ENCODE measurements at regions not wholly inside any gene's neighbourhood (a gene's known extent, or its start where the extent isn't known, plus 50 kb on each side); places are given as distances from the start of the nearest gene placed in this dataset.

- H3K27me3 ChIP-seq: no peaks in the 10 kb centered on the region
- H3K4me3 ChIP-seq: no peak overlapping the region
- intact Hi-C loops (cut with DNase I; ENCODE audit: low total_unique reads): no loop called here
- no peak overlapping the region for H3K27ac ChIP-seq
- no peaks in the 10 kb centered on the region for H3K9me3 ChIP-seq
- no peak for DNase-seq
- no peaks in the 10 kb centered on the region for H3K4me1 ChIP-seq
- H3K36me3 ChIP-seq: no peaks in the 10 kb centered on the region
- TF ChIP-seq, protein P1, sequence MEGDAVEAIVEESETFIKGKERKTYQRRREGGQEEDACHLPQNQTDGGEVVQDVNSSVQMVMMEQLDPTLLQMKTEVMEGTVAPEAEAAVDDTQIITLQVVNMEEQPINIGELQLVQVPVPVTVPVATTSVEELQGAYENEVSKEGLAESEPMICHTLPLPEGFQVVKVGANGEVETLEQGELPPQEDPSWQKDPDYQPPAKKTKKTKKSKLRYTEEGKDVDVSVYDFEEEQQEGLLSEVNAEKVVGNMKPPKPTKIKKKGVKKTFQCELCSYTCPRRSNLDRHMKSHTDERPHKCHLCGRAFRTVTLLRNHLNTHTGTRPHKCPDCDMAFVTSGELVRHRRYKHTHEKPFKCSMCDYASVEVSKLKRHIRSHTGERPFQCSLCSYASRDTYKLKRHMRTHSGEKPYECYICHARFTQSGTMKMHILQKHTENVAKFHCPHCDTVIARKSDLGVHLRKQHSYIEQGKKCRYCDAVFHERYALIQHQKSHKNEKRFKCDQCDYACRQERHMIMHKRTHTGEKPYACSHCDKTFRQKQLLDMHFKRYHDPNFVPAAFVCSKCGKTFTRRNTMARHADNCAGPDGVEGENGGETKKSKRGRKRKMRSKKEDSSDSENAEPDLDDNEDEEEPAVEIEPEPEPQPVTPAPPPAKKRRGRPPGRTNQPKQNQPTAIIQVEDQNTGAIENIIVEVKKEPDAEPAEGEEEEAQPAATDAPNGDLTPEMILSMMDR (IDR thresholded peaks at IDR 0.05): no peak
Measured at GRCh38 chr7:68547799-68548198, 1050.5 kb upstream of the AUTS2 start.

DNA sequence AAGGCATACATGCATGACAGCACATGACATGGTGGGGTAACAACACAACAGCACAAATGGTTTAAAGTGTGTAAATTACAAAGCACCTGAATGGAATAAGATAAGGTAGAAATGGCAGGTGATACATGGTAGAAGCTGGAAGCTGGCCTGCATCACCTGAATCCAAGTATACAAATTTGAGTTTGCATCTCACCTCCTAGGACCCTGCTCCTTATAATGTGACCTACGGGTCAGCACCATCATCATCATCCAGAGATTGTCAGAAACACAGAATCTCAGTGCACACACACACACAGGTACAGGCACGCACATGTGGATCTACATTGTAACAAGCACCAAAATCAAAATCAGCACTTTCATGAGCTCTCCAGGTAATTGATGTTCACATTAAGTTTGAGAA lies 1048.2 kb upstream of the AUTS2 start:
- Histone ChIP-seq H3K9me3 (no peaks in the 10 kb centered on the region), H3K27ac (no peak overlapping the region), H3K27me3 (no peaks in the 10 kb centered on the region), H3K36me3 (no peaks in the 10 kb centered on the region), H3K4me3 (no peak overlapping the region), H3K4me1 (no peaks in the 10 kb centered on the region)
- intact Hi-C loops (cut with DNase I; ENCODE audit: low total_unique reads): no loop called here
- no peak for DNase-seq
- TF ChIP-seq, protein P1 (IDR thresholded peaks at IDR 0.05): no peak

DNA sequence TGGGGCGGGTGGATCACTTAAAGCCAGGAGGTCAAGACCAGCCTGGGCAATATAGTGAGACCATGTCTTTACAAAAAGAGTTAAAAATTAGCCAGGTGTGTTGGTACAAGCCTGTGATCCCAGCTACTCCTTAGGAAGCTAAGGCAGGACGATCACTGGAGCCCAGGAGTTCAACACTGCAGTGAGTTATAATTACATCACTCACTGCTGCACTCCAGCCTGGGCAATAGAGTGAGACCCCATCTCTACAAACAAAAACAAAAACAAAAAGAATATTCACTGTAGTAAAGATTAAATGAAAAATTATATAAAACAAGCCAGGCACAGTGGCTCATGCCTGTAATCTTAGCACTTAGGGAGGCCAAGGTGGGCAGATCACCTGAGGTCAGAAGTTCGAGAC lies 1047.6 kb upstream of the AUTS2 start:
- no peaks in the 10 kb centered on the region for H3K4me1 ChIP-seq
- intact Hi-C loops (cut with DNase I; ENCODE audit: low total_unique reads): no loop called here
- DNase-seq: no peak
- no peaks in the 10 kb centered on the region for H3K9me3 ChIP-seq
- H3K27me3 ChIP-seq: no peaks in the 10 kb centered on the region
- no peak overlapping the region for H3K27ac ChIP-seq
- TF ChIP-seq, protein P1 (IDR thresholded peaks at IDR 0.05): no peak
- no peak overlapping the region for H3K4me3 ChIP-seq
- H3K36me3 ChIP-seq: no peaks in the 10 kb centered on the region

- TF ChIP-seq, protein P1 (IDR thresholded peaks at IDR 0.05): no peak
- no peaks in the 10 kb centered on the region for H3K36me3 ChIP-seq
- DNase-seq: no peak
- intact Hi-C loops (cut with DNase I; ENCODE audit: low total_unique reads): no loop called here
- H3K4me1 ChIP-seq: no peaks in the 10 kb centered on the region
- no peaks in the 10 kb centered on the region for H3K27me3 ChIP-seq
- H3K4me3 ChIP-seq: no peak overlapping the region
- H3K27ac ChIP-seq: no peak overlapping the region
- no peaks in the 10 kb centered on the region for H3K9me3 ChIP-seq
Measured at GRCh38 chr7:68556537-68556936, 1041.7 kb upstream of the AUTS2 start.

DNA sequence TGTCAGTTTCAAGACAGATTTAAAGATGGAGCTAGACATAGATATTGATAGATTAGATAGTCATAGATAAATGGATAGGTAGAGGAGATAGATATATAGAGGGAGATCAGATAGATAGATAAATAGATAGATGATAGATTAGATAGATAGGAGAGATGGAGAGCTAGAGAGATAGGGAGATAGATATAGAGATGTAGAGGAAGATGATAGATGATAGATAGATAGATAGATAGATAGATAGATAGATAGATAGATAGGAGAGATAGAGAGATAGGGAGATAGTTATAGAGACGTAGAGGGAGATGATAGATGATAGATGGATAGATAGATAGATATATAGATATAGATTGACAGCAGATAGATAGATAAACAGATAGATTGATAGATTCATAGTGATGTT lies 1038.8 kb upstream of the AUTS2 start:
- DNase-seq: no peak
- TF ChIP-seq, protein P1 (IDR thresholded peaks at IDR 0.05): no peak
- Histone ChIP-seq H3K4me3 (no peak overlapping the region), H3K27ac (no peak overlapping the region), H3K36me3 (no peaks in the 10 kb centered on the region), H3K27me3 (no peaks in the 10 kb centered on the region), H3K9me3 (no peaks in the 10 kb centered on the region), H3K4me1 (no peaks in the 10 kb centered on the region)
- intact Hi-C loops (cut with DNase I; ENCODE audit: low total_unique reads): no loop called here

DNA sequence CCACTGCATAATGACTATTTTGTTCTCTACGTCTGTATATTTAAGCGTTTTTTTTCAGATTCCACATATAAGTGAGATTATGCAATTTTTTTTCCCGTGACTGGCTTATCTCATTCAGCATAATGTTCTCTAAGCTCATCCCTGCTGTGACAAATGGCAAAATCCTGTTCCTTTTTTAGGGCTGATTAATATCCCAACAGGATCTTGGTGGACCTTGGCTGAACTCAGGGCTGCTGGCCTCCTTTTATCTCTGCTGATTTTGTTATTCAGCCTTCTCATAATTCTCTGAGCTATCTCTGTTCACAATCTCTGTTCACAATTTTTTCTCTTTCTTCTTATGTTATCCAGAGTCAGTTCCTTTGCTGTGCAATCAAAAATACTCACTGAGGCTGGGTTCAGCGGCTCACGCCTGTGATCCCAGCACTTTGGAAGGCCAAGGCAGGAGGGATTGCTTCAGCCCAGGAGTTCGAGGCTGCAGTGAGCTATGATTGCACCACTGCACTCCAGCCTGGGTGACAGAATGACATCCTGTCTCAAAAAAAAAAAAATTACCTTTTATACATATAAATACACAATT lies 1035.9 kb upstream of the AUTS2 start:
- Histone ChIP-seq H3K36me3 (no peaks in the 10 kb centered on the region), H3K27me3 (no peaks in the 10 kb centered on the region), H3K27ac (no peak overlapping the region), H3K4me1 (no peaks in the 10 kb centered on the region), H3K4me3 (no peak overlapping the region), H3K9me3 (no peaks in the 10 kb centered on the region)
- TF ChIP-seq, protein P1 (IDR thresholded peaks at IDR 0.05): no peak
- no peak for DNase-seq
- intact Hi-C loops (cut with DNase I; ENCODE audit: low total_unique reads): no loop called here
